ENCODE measurements at regions not wholly inside any gene's neighbourhood (a gene's known extent, or its start where the extent isn't known, plus 50 kb on each side); places are given as distances from the start of the nearest gene placed in this dataset.

GRCh38 chr11:80487952-80488351 lies 1047.1 kb upstream of the TENM4 start:
- Histone ChIP-seq H3K36me3 (ENCODE audit: control insufficient read depth in 2 of 2, extremely low read depth in 1 of 2, insufficient read depth in 2 of 2, low read length in 2 of 2) (no peaks in the 10 kb centered on the region), H3K79me2 (ENCODE audit: control insufficient read depth, insufficient read depth, low read length) (no peaks in the 10 kb centered on the region), H3K4me3 (replicated peaks in 1 of 3; ENCODE audit: insufficient read depth in 1 of 3, low read depth in 1 of 3, low read length in 3 of 3) (no peak overlapping the region), H3K4me1 (ENCODE audit: control insufficient read depth, extremely low read depth, insufficient read depth, low read length) (no peaks in the 10 kb centered on the region), H3K27ac (ENCODE audit: insufficient read depth, low read depth, low read length) (no peak overlapping the region), H2AFZ (ENCODE audit: low read depth, low read length) (no peak overlapping the region), H3K9me3 (replicated peaks; ENCODE audit: control insufficient read depth, insufficient read depth, low read length) (no peaks in the 10 kb centered on the region), H4K20me1 (replicated peaks; ENCODE audit: control insufficient read depth, extremely low read depth, insufficient read depth, low read length) (no peaks in the 10 kb centered on the region), H3K9ac (replicated peaks; ENCODE audit: extremely low read depth, insufficient read depth, low read length) (no peak overlapping the region), H3K9me1 (replicated peaks; ENCODE audit: control insufficient read depth, extremely low read depth, insufficient read depth, low read length) (no peaks in the 10 kb centered on the region), H3K4me2 (ENCODE audit: insufficient read depth, low read length) (no peak overlapping the region), H3K27me3 (ENCODE audit: control insufficient read depth in 2 of 2, insufficient read depth in 2 of 2, low read length in 2 of 2) (no peaks in the 10 kb centered on the region)
- no TSS peak for BruUV-seq (replicated peaks)
- ChIA-PET CTCF (no interaction called here), POLR2A (no interaction called here)
- TF ChIP-seq POLR2AphosphoS5 (IDR thresholded peaks at IDR 0.05; ENCODE audit: insufficient read depth, low read depth, low read length) (no peak), MYC (IDR thresholded peaks at IDR 0.05; ENCODE audit: low read depth, low read length) (no peak), FOS (IDR thresholded peaks at IDR 0.05; ENCODE audit: borderline replicate concordance, insufficient read depth, low read length) (no peak), MAX (IDR thresholded peaks at IDR 0.05; ENCODE audit: insufficient read depth, insufficient read length) (no peak), POLR2A (IDR thresholded peaks at IDR 0.05; ENCODE audit: low read depth, low read length) (no peak), GATA2 (IDR thresholded peaks at IDR 0.05; ENCODE audit: insufficient read depth, insufficient read length, low read depth, low read length) (no peak), JUN (IDR thresholded peaks at IDR 0.05; ENCODE audit: borderline replicate concordance, insufficient read depth, insufficient read length, low read depth) (no peak), CTCF (IDR thresholded peaks at IDR 0.05; ENCODE audit: extremely low read depth in 1 of 2, insufficient read depth in 1 of 2, low read depth in 1 of 2, low read length in 2 of 2) (no peak), EZH2 (IDR thresholded peaks at IDR 0.05; ENCODE audit: borderline replicate concordance, low read depth, low read length, severe bottlenecking) (no peak)
- FAIRE-seq (no peak), DNase-seq (ENCODE audit: low read depth, low spot score) (no peak)
- intact Hi-C loops (cut with micrococcal nuclease) = no loop called here
- dilution Hi-C loops (cut with MboI; ENCODE audit: extremely low pct_ligation_motif_present, low sequenced_read_pairs) = no loop called here
